ENCODE measurements at regions not wholly inside any gene's neighbourhood (a gene's known extent, or its start where the extent isn't known, plus 50 kb on each side); places are given as distances from the start of the nearest gene placed in this dataset.

DNA sequence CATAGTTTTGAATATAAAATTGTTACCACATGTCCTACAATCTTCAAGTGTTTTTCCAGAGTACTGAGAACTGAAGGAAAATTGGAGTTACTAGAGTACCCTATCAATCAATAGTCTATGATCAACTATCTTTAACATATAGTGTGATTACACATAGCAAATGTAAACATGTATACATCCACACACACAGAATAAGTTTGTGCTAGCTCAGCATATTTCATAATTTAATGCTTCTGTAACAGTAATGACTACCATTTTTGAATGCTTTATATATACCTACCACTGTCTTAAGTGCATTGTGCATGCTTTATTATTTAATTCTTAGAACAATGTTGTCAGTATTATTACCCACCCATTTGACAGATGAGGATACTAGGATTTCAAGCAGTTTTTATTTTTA is 523.9 kb downstream of the HAO1 start:
- DNase-seq (ENCODE audit: low spot score), result no peak
- in situ Hi-C loops (cut with HindIII; ENCODE audit: low sequenced_read_pairs), result no loop called here

DNA sequence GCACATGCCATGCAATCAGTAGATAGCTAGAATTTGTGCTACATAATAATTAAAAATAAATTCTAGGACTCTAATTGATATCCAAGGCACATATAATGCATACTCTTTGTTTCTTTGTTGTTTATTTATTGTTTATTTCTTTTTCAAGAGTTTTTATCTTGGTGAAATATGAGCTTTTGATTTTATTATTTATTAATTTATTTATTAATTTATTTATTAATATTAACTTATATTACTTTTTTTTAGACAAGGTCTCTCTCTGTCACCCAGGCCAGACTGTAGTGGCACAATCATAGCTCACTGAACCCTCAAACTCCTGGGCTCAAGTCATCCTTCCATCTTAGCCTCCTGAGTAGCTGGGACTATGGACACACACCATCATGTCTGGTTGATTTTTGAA is 519.9 kb downstream of the HAO1 start:
- in situ Hi-C loops (cut with HindIII; ENCODE audit: low sequenced_read_pairs), result no loop called here
- no peak for DNase-seq (ENCODE audit: low spot score)

GRCh38 chr20:7426890-7427496 is 513.3 kb downstream of the HAO1 start:
- DNase-seq (ENCODE audit: low spot score), result no peak
- in situ Hi-C loops (cut with HindIII; ENCODE audit: low sequenced_read_pairs), result no loop called here

- DNase-seq (ENCODE audit: low spot score), result no peak
- in situ Hi-C loops (cut with HindIII; ENCODE audit: low sequenced_read_pairs), result no loop called here
These were observed 511.3 kb downstream of the HAO1 start for GRCh38 chr20:7428946-7429345.

DNA sequence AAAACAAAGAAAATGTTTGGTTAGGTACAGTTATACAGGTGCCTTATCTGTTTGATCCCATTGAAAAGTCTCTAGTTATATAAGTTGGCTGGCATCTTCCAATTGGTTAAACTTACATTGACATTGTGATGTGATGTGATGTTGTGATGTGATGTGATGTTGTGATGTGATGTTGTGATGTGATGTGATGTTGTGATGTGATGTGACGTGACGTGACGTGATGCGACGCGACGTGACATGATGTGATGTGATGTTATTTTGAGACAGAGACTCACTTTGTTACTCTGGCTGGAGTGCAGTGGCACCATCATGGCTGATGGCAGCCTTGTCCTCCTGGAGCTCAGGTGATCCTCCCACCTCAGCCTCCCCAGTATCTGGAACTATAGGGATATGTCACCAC is 507.6 kb downstream of the HAO1 start:
- no peak for DNase-seq (ENCODE audit: low spot score)
- in situ Hi-C loops (cut with HindIII; ENCODE audit: low sequenced_read_pairs), result no loop called here

- in situ Hi-C loops (cut with HindIII; ENCODE audit: low sequenced_read_pairs), result no loop called here
- DNase-seq (ENCODE audit: low spot score), result no peak
These were observed 502.9 kb downstream of the HAO1 start for GRCh38 chr20:7437311-7437710.

GRCh38 chr20:7449269-7449668 is 491.0 kb downstream of the HAO1 start:
- in situ Hi-C loops (cut with HindIII; ENCODE audit: low sequenced_read_pairs), result no loop called here
- DNase-seq (ENCODE audit: low spot score), result no peak

GRCh38 chr20:7452890-7453289 is 487.4 kb downstream of the HAO1 start:
- in situ Hi-C loops (cut with HindIII; ENCODE audit: low sequenced_read_pairs), result no loop called here

GRCh38 chr20:7454047-7454446 is 486.2 kb downstream of the HAO1 start:
- DNase-seq (ENCODE audit: low spot score), result no peak
- in situ Hi-C loops (cut with HindIII; ENCODE audit: low sequenced_read_pairs), result no loop called here

More at GRCh38 chr20:7452890-7453289, 487.4 kb downstream of the HAO1 start:
- DNase-seq (ENCODE audit: low spot score), result no peak

- in situ Hi-C loops (cut with HindIII; ENCODE audit: low sequenced_read_pairs), result no loop called here
These were observed 481.8 kb downstream of the HAO1 start for GRCh38 chr20:7458459-7458858.

DNA sequence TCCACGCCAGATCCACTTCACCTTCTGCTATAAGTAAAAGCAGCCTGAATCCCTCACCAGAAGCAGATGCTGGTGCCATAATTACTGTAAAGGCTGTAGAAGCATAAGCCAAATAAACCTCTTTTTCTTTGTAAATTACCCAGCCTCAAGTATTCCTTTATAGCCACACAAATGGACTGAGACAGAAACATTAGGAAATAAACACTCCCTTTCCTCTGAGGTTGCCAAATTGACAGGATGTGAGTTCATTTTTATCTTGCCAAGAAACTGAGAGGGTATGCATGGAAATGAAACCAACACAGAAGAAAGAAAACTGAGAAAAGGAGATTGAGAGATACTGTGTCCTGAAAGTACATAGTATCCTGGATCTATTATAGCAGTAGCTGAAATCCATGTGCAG is 481.2 kb downstream of the HAO1 start:
- in situ Hi-C loops (cut with HindIII; ENCODE audit: low sequenced_read_pairs), result no loop called here
- no peak for DNase-seq (ENCODE audit: low spot score)

More at GRCh38 chr20:7458459-7458858, 481.8 kb downstream of the HAO1 start:
- no peak for DNase-seq (ENCODE audit: low spot score)

DNA sequence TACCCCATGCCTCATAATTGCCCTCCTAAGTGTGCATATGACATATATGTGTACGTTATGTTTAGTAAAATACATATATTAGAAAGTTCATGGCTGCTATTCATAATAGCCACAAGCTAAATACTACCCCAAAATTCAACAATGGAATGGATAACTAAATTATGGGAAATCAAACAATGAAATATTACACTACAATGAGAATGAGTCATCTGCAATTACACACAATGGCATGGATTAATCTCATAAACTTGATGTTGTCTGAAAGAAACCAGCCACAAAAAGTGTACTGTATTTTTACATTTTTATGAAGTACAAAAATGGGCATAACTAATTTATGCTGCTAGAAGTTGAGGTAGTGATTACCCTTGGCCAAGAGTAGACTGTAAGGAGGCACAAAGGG is 477.0 kb downstream of the HAO1 start:
- in situ Hi-C loops (cut with HindIII; ENCODE audit: low sequenced_read_pairs), result no loop called here
- no peak for DNase-seq (ENCODE audit: low spot score)

DNA sequence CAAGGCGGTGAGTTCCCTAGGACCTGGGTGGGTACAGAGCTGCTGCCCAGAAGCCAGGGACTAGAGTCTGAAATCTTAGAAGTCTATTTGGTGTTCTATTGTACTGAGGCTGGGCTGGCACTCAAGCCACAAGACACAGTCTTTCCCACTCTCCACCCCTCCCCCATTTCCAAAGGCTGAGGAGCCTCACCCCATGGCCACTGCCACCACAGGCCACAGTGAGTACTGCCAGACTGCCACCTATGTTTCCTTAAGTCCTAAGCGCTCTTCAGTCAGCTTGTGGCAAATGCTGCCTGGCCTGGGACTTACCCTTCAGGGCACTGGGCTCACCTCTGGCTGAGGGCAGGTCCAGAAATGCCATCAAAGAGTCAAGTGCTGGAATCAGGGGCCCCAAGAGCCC is 469.3 kb downstream of the HAO1 start:
- DNase-seq (ENCODE audit: low spot score), result no peak
- in situ Hi-C loops (cut with HindIII; ENCODE audit: low sequenced_read_pairs), result no loop called here

- in situ Hi-C loops (cut with HindIII; ENCODE audit: low sequenced_read_pairs), result no loop called here
- no peak for DNase-seq (ENCODE audit: low spot score)
These were observed 450.0 kb downstream of the HAO1 start for GRCh38 chr20:7490288-7490687.

GRCh38 chr20:7492257-7492656 is 448.0 kb downstream of the HAO1 start:
- DNase-seq (ENCODE audit: low spot score), result no peak
- in situ Hi-C loops (cut with HindIII; ENCODE audit: low sequenced_read_pairs), result no loop called here

- in situ Hi-C loops (cut with HindIII; ENCODE audit: low sequenced_read_pairs), result no loop called here
- DNase-seq (ENCODE audit: low spot score), result no peak
These were observed 446.9 kb downstream of the HAO1 start for GRCh38 chr20:7493311-7493710.

DNA sequence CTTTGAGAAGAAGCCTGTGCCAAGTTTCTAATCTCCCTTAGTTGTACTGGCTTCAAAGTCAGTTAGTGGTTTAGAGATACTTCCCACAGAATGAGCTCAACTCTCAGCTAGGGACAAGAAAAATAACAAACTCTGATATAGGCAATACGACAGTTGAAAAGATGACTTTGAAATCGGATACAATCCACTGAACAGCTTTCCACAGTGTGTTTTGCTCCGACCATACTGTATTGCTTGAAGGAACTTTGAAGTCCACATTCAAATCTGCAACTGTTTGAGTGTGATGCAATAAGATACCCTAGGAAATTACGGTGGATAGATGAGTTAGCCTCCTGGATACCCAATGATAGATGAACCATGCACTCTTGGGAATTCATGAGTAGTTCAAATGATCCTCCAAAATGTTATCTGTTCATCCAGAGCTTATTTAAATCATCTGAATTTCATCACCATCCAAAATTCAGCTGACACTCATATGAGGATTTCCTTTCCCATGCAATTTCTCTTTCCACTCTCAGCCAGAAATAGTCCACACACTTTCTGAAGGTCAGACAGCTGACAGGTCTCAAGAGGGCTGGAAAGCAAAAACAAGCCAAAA is 443.8 kb downstream of the HAO1 start:
- in situ Hi-C loops (cut with HindIII; ENCODE audit: low sequenced_read_pairs), result no loop called here

GRCh38 chr20:7497985-7498384 is 442.3 kb downstream of the HAO1 start:
- in situ Hi-C loops (cut with HindIII; ENCODE audit: low sequenced_read_pairs), result no loop called here
- DNase-seq (ENCODE audit: low spot score), result no peak

More for the DNA sequence above, 443.8 kb downstream of the HAO1 start:
- no peak for DNase-seq (ENCODE audit: low spot score)

DNA sequence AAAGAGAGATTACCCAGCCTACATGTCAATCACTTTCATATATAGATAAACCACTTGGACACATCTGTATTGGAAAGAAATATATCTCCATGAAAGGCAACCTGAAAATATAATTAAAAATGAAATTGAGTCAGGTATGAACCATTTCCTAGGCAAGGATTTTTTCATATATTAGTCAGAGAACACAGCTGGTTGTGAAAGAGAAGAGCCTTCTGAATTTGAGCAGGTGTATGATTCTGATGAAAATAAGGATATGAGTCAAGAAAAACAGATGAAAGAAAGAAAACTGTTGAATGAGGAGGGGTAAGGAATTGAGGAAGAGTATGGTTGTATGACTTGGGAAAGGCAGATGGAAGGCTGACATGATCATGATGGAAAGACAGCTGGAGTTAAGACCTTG is 441.1 kb downstream of the HAO1 start:
- DNase-seq (ENCODE audit: low spot score), result no peak
- in situ Hi-C loops (cut with HindIII; ENCODE audit: low sequenced_read_pairs), result no loop called here

- in situ Hi-C loops (cut with HindIII; ENCODE audit: low sequenced_read_pairs), result no loop called here
- no peak for DNase-seq (ENCODE audit: low spot score)
These were observed 440.0 kb downstream of the HAO1 start for GRCh38 chr20:7500231-7500663.

- DNase-seq (ENCODE audit: low spot score), result no peak
- in situ Hi-C loops (cut with HindIII; ENCODE audit: low sequenced_read_pairs), result no loop called here
These were observed 436.8 kb downstream of the HAO1 start for GRCh38 chr20:7503501-7503900.
